ENCODE measurements at regions not wholly inside any gene's neighbourhood (a gene's known extent, or its start where the extent isn't known, plus 50 kb on each side); places are given as distances from the start of the nearest gene placed in this dataset.

GRCh38 chr18:53789376-53790247 lies 434.9 kb downstream of the MBD2 start:
- TF ChIP-seq JUND (IDR thresholded peaks at IDR 0.05; ENCODE audit: low read depth): no peak
- in situ Hi-C loops (cut with HindIII; ENCODE audit: low pct_unique_long_range_greater_than_20kb, low sequenced_read_pairs): no loop called here
- DNase-seq (ENCODE audit: low read depth in 1 of 2, low spot score in 1 of 2): no peak

GRCh38 chr18:53785811-53786210 lies 438.7 kb downstream of the MBD2 start:
- no peak for TF ChIP-seq JUND (IDR thresholded peaks at IDR 0.05; ENCODE audit: low read depth)
- DNase-seq (ENCODE audit: low read depth in 1 of 2, low spot score in 1 of 2): no peak
- in situ Hi-C loops (cut with HindIII; ENCODE audit: low pct_unique_long_range_greater_than_20kb, low sequenced_read_pairs): no loop called here

GRCh38 chr18:53784253-53784652 lies 440.2 kb downstream of the MBD2 start:
- in situ Hi-C loops (cut with HindIII; ENCODE audit: low pct_unique_long_range_greater_than_20kb, low sequenced_read_pairs): no loop called here

GRCh38 chr18:53780666-53781065 lies 443.8 kb downstream of the MBD2 start:
- in situ Hi-C loops (cut with HindIII; ENCODE audit: low pct_unique_long_range_greater_than_20kb, low sequenced_read_pairs): no loop called here
- TF ChIP-seq JUND (IDR thresholded peaks at IDR 0.05; ENCODE audit: low read depth): no peak
- no peak for DNase-seq (ENCODE audit: low read depth in 1 of 2, low spot score in 1 of 2)

More at GRCh38 chr18:53784253-53784652, 440.2 kb downstream of the MBD2 start:
- DNase-seq (ENCODE audit: low read depth in 1 of 2, low spot score in 1 of 2): no peak
- no peak for TF ChIP-seq JUND (IDR thresholded peaks at IDR 0.05; ENCODE audit: low read depth)

GRCh38 chr18:53772293-53772692 lies 452.2 kb downstream of the MBD2 start:
- in situ Hi-C loops (cut with HindIII; ENCODE audit: low pct_unique_long_range_greater_than_20kb, low sequenced_read_pairs): no loop called here
- no peak for TF ChIP-seq JUND (IDR thresholded peaks at IDR 0.05; ENCODE audit: low read depth)

GRCh38 chr18:53771664-53772063 lies 452.8 kb downstream of the MBD2 start:
- in situ Hi-C loops (cut with HindIII; ENCODE audit: low pct_unique_long_range_greater_than_20kb, low sequenced_read_pairs): no loop called here
- no peak for TF ChIP-seq JUND (IDR thresholded peaks at IDR 0.05; ENCODE audit: low read depth)
- DNase-seq (ENCODE audit: low read depth in 1 of 2, low spot score in 1 of 2): no peak

More at GRCh38 chr18:53772293-53772692, 452.2 kb downstream of the MBD2 start:
- no peak for DNase-seq (ENCODE audit: low read depth in 1 of 2, low spot score in 1 of 2)

GRCh38 chr18:53765211-53765610 lies 459.3 kb downstream of the MBD2 start:
- no peak for DNase-seq (ENCODE audit: low read depth in 1 of 2, low spot score in 1 of 2)
- in situ Hi-C loops (cut with HindIII; ENCODE audit: low pct_unique_long_range_greater_than_20kb, low sequenced_read_pairs): no loop called here
- TF ChIP-seq JUND (IDR thresholded peaks at IDR 0.05; ENCODE audit: low read depth): no peak

GRCh38 chr18:53764086-53764485 lies 460.4 kb downstream of the MBD2 start:
- DNase-seq (ENCODE audit: low read depth in 1 of 2, low spot score in 1 of 2): no peak
- in situ Hi-C loops (cut with HindIII; ENCODE audit: low pct_unique_long_range_greater_than_20kb, low sequenced_read_pairs): no loop called here
- no peak for TF ChIP-seq JUND (IDR thresholded peaks at IDR 0.05; ENCODE audit: low read depth)

- TF ChIP-seq JUND (IDR thresholded peaks at IDR 0.05; ENCODE audit: low read depth): no peak
- in situ Hi-C loops (cut with HindIII; ENCODE audit: low pct_unique_long_range_greater_than_20kb, low sequenced_read_pairs): no loop called here
- no peak for DNase-seq (ENCODE audit: low read depth in 1 of 2, low spot score in 1 of 2)
These were observed 467.1 kb downstream of the MBD2 start for GRCh38 chr18:53757328-53757727.

- no peak for DNase-seq (ENCODE audit: low read depth in 1 of 2, low spot score in 1 of 2)
- in situ Hi-C loops (cut with HindIII; ENCODE audit: low pct_unique_long_range_greater_than_20kb, low sequenced_read_pairs): no loop called here
- TF ChIP-seq JUND (IDR thresholded peaks at IDR 0.05; ENCODE audit: low read depth): no peak
These were observed 467.9 kb downstream of the MBD2 start for GRCh38 chr18:53756610-53756972.

GRCh38 chr18:53755914-53756609 lies 468.4 kb downstream of the MBD2 start:
- no peak for TF ChIP-seq JUND (IDR thresholded peaks at IDR 0.05; ENCODE audit: low read depth)
- no peak for DNase-seq (ENCODE audit: low read depth in 1 of 2, low spot score in 1 of 2)
- in situ Hi-C loops (cut with HindIII; ENCODE audit: low pct_unique_long_range_greater_than_20kb, low sequenced_read_pairs): no loop called here

- TF ChIP-seq JUND (IDR thresholded peaks at IDR 0.05; ENCODE audit: low read depth): no peak
- DNase-seq (ENCODE audit: low read depth in 1 of 2, low spot score in 1 of 2): no peak
- in situ Hi-C loops (cut with HindIII; ENCODE audit: low pct_unique_long_range_greater_than_20kb, low sequenced_read_pairs): no loop called here
These were observed 470.3 kb downstream of the MBD2 start for GRCh38 chr18:53754154-53754553.

GRCh38 chr18:53753601-53754000 lies 470.9 kb downstream of the MBD2 start:
- no peak for DNase-seq (ENCODE audit: low read depth in 1 of 2, low spot score in 1 of 2)
- TF ChIP-seq JUND (IDR thresholded peaks at IDR 0.05; ENCODE audit: low read depth): no peak
- in situ Hi-C loops (cut with HindIII; ENCODE audit: low pct_unique_long_range_greater_than_20kb, low sequenced_read_pairs): no loop called here
